ENCODE measurements at regions not wholly inside any gene's neighbourhood (a gene's known extent, or its start where the extent isn't known, plus 50 kb on each side); places are given as distances from the start of the nearest gene placed in this dataset.
"Not testable (repeated sequence)": the region's sequence is repeated elsewhere in the genome, so short reads cannot be mapped to it uniquely, and the experiment has no call there.

DNA sequence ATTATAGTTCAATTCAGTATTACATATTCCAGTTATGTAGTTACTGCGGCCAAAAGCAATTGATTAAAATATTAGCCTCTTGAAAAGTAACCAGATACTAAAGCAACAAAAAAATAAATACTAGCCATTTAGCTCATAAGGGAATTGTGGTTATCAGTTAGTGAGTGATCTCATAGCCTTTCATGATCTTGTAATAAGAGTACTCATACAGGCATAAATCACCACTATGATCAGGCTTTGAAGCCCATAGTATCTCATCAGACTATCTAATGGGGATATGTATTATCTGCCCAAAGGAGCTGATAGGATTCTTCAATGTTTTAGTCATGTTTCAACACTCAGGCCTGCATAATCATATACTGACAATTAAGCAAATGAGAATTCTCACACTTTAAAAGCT, 184.1 kb upstream of the CCDC54 start:
- Histone ChIP-seq H3K4me1 (no peaks in the 10 kb centered on the region), H3K36me3 (no peaks in the 10 kb centered on the region), H3F3A (ENCODE audit: low read depth) (no peaks in the 10 kb centered on the region), H3K9ac (no peak overlapping the region), H3K9me3 (ENCODE audit: low read depth) (no peaks in the 10 kb centered on the region), H2AFZ (replicated peaks) (no peak overlapping the region), H3K4me3 (no peak overlapping the region), H3K27ac (no peak overlapping the region), H3K27me3 (no peaks in the 10 kb centered on the region), H3K4me2 (no peak overlapping the region), H4K20me1 (ENCODE audit: low read depth) (no peaks in the 10 kb centered on the region), H3K79me2 (ENCODE audit: low read depth) (no peaks in the 10 kb centered on the region)
- peaks cover 5% of the 10 kb centered on the region for H3K4me1 Mint-ChIP-seq
- no peaks in the 10 kb centered on the region for H3K36me3 Mint-ChIP-seq
- H3K27ac Mint-ChIP-seq = no peak overlapping the region
- H3K4me3 Mint-ChIP-seq = no peak overlapping the region
- no peak for TF ChIP-seq EZH2phosphoT487 (IDR thresholded peaks at IDR 0.05)
- TF ChIP-seq EZH2 (IDR thresholded peaks at IDR 0.05) = no peak
- TF ChIP-seq, protein P1, sequence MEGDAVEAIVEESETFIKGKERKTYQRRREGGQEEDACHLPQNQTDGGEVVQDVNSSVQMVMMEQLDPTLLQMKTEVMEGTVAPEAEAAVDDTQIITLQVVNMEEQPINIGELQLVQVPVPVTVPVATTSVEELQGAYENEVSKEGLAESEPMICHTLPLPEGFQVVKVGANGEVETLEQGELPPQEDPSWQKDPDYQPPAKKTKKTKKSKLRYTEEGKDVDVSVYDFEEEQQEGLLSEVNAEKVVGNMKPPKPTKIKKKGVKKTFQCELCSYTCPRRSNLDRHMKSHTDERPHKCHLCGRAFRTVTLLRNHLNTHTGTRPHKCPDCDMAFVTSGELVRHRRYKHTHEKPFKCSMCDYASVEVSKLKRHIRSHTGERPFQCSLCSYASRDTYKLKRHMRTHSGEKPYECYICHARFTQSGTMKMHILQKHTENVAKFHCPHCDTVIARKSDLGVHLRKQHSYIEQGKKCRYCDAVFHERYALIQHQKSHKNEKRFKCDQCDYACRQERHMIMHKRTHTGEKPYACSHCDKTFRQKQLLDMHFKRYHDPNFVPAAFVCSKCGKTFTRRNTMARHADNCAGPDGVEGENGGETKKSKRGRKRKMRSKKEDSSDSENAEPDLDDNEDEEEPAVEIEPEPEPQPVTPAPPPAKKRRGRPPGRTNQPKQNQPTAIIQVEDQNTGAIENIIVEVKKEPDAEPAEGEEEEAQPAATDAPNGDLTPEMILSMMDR (IDR thresholded peaks at IDR 0.05) = no peak
- H3K9me3 Mint-ChIP-seq = peaks cover 2% of the 10 kb centered on the region
- no peaks in the 10 kb centered on the region for H3K27me3 Mint-ChIP-seq (ENCODE audit: insufficient read depth, low read depth)
- DNase-seq (ENCODE audit: low spot score) = no peak

GRCh38 chr3:107198581-107199181, 178.6 kb upstream of the CCDC54 start:
- no peak overlapping the region for H2AFZ ChIP-seq (replicated peaks)
- no peaks in the 10 kb centered on the region for H3K27me3 Mint-ChIP-seq (ENCODE audit: insufficient read depth, low read depth)
- H3K27me3 ChIP-seq = no peaks in the 10 kb centered on the region
- H3K27ac ChIP-seq = no peak overlapping the region
- H3K4me3 ChIP-seq = no peak overlapping the region
- no peaks in the 10 kb centered on the region for H3K4me1 ChIP-seq
- no peaks in the 10 kb centered on the region for H3K36me3 ChIP-seq
- peaks cover 2% of the 10 kb centered on the region for H3K9me3 Mint-ChIP-seq
- no peak overlapping the region for H3K9ac ChIP-seq
- peaks cover 13% of the 10 kb centered on the region for H3K4me1 Mint-ChIP-seq
- no peaks in the 10 kb centered on the region for H4K20me1 ChIP-seq (ENCODE audit: low read depth)
- H3K36me3 Mint-ChIP-seq = no peaks in the 10 kb centered on the region
- H3K27ac Mint-ChIP-seq = peak overlapping the region; percentile 75
- H3K79me2 ChIP-seq (ENCODE audit: low read depth) = no peaks in the 10 kb centered on the region
- no peaks in the 10 kb centered on the region for H3F3A ChIP-seq (ENCODE audit: low read depth)
- TF ChIP-seq EZH2phosphoT487 (IDR thresholded peaks at IDR 0.05) (no peak), EZH2 (IDR thresholded peaks at IDR 0.05) (no peak)
- TF ChIP-seq, protein P1 (IDR thresholded peaks at IDR 0.05) = no peak
- DNase-seq (ENCODE audit: low spot score) = no peak
- no peak overlapping the region for H3K4me2 ChIP-seq
- H3K9me3 ChIP-seq (ENCODE audit: low read depth) = no peaks in the 10 kb centered on the region
- H3K4me3 Mint-ChIP-seq = no peak overlapping the region

- Histone ChIP-seq H3K9me3 (ENCODE audit: low read depth) (no peaks in the 10 kb centered on the region), H3K9ac (no peak overlapping the region), H4K20me1 (ENCODE audit: low read depth) (no peaks in the 10 kb centered on the region), H3K27me3 (no peaks in the 10 kb centered on the region), H3K4me2 (no peak overlapping the region), H3K36me3 (no peaks in the 10 kb centered on the region), H3K27ac (no peak overlapping the region), H3K79me2 (ENCODE audit: low read depth) (no peaks in the 10 kb centered on the region), H3K4me3 (no peak overlapping the region), H3F3A (ENCODE audit: low read depth) (no peaks in the 10 kb centered on the region), H2AFZ (replicated peaks) (no peak overlapping the region), H3K4me1 (no peaks in the 10 kb centered on the region)
- Mint-ChIP-seq H3K4me3 (no peak overlapping the region), H3K27ac (no peak overlapping the region), H3K9me3 (no peaks in the 10 kb centered on the region), H3K27me3 (ENCODE audit: insufficient read depth, low read depth) (no peaks in the 10 kb centered on the region), H3K36me3 (no peaks in the 10 kb centered on the region), H3K4me1 (peaks cover 11% of the 10 kb centered on the region)
- no peak for DNase-seq (ENCODE audit: low spot score)
- TF ChIP-seq, protein P1 (IDR thresholded peaks at IDR 0.05) = no peak
- TF ChIP-seq EZH2 (IDR thresholded peaks at IDR 0.05) = no peak
- TF ChIP-seq EZH2phosphoT487 (IDR thresholded peaks at IDR 0.05) = no peak
Measured at GRCh38 chr3:107201146-107201545, 176.1 kb upstream of the CCDC54 start.

DNA sequence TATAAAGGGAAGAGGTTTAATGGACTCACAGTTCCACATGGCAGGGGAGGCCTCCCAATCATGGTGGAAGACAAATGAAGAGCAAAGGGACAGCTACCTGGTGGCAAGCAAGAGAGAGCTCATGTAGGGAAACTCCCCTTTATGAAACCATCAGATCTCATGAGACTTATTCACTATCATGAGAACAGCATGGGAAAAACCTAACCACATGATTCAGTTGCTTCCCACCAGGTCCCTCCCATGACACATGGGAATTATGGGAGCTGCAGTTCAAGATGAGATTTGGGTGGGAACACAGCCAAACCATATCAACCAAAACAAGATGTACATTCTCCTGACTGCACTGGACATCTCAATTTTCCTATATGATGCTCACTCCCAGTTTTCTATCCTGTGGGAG, 174.4 kb upstream of the CCDC54 start:
- not testable (repeated sequence) for H3K4me2 ChIP-seq; H3K27ac Mint-ChIP-seq; H3K27me3 Mint-ChIP-seq (ENCODE audit: insufficient read depth, low read depth); H3K9ac ChIP-seq; H3K4me3 Mint-ChIP-seq; DNase-seq (ENCODE audit: low spot score); H3K27me3 ChIP-seq; H3K36me3 Mint-ChIP-seq; H4K20me1 ChIP-seq (ENCODE audit: low read depth); H3K79me2 ChIP-seq (ENCODE audit: low read depth); H3K36me3 ChIP-seq; H3K9me3 ChIP-seq (ENCODE audit: low read depth); H2AFZ ChIP-seq (replicated peaks); H3F3A ChIP-seq (ENCODE audit: low read depth); H3K27ac ChIP-seq; H3K9me3 Mint-ChIP-seq; H3K4me1 ChIP-seq; H3K4me3 ChIP-seq
- H3K4me1 Mint-ChIP-seq = peaks cover 16% of the 10 kb centered on the region

All from neural progenitor cell (in vitro differentiated cells).